ENCODE measurements at regions not wholly inside any gene's neighbourhood (a gene's known extent, or its start where the extent isn't known, plus 50 kb on each side); places are given as distances from the start of the nearest gene placed in this dataset.

DNA sequence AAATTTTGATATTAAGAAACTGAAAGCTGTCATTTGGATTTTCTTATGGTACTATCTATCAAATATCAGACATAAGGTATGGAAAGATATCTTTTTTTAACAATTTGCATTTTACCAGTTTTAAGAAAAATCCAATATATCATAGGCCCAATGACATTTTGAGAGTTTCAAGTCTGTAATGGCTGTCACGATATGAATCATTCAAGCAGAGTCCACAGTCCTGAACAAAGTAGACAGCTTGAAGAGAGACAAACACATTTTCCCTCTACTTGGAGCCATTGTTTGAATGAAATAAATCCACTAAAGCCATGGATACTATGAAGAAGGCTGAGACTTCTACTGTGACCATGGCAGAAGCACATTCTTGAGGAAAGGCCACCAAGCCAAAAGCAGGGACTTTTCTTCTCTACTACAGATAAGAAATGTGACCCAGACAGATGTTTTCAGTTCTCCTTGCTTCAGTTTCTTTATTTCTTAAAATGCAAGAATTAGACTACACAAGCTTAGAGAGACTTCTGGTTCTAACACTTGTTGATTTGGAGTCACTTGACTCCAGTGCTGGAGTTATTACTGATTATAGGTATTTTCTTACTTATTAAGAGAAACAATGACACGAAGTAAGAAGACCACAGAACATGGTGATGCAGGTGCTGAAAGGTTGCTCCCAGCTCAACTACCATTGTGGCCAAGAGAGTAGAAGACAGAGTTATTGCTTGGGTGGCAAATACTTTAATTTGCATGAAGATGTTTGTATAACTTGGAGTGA, 429.1 kb downstream of the KIF20B start:
- no peak for FAIRE-seq

DNA sequence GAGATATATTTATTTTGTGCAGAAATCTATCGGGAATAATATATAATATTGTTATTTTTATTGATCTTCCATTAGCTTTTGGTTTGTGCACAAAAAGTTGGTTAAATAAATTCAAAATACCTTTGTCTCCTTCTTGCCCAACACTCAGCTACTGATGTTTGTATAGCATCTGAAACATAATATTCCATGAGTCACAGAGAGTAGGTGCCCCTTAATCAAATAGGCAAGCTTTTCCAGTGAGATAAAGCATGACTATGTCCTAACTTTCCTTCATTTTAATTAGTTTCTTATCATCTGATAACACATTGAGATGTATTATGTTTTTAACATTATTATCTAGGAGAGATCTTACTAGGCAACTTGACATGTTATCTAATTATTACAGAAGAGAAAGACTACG, 432.2 kb downstream of the KIF20B start:
- FAIRE-seq: no peak

GRCh38 chr10:90136731-90137316, 435.4 kb downstream of the KIF20B start:
- no peak for FAIRE-seq

- no peak for FAIRE-seq
Measured at GRCh38 chr10:90138844-90139243, 437.5 kb downstream of the KIF20B start.

DNA sequence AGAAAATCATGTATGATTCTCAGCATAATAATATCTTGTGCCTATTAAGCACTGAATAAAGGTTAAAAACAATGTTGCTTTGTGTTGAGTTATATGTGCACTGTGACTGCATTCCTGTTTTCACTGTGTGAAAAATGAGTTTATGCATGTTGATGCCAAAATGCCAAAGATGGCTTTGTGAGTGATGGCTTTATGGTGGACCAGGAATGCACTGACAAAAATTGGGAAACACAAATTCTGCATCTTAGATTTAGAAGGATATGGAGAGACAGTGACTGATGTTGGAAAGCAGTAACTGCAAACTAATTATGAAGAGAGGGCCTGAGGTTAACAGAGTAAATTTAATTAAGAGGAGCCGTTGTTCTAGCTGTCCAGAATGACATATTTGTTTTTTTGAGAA, 440.4 kb downstream of the KIF20B start:
- no peak for FAIRE-seq

- no peak for FAIRE-seq
Measured at GRCh38 chr10:90143937-90144336, 442.5 kb downstream of the KIF20B start.

GRCh38 chr10:90148116-90148855, 446.9 kb downstream of the KIF20B start:
- peak; percentile 37 for FAIRE-seq

GRCh38 chr10:90149563-90149962, 448.2 kb downstream of the KIF20B start:
- FAIRE-seq: no peak

- no peak for FAIRE-seq
Measured at GRCh38 chr10:90162271-90162853, 461.0 kb downstream of the KIF20B start.

- FAIRE-seq: no peak
Measured at GRCh38 chr10:90167174-90168064, 466.0 kb downstream of the KIF20B start.

- no peak for FAIRE-seq
Measured at GRCh38 chr10:90168244-90168643, 466.9 kb downstream of the KIF20B start.

DNA sequence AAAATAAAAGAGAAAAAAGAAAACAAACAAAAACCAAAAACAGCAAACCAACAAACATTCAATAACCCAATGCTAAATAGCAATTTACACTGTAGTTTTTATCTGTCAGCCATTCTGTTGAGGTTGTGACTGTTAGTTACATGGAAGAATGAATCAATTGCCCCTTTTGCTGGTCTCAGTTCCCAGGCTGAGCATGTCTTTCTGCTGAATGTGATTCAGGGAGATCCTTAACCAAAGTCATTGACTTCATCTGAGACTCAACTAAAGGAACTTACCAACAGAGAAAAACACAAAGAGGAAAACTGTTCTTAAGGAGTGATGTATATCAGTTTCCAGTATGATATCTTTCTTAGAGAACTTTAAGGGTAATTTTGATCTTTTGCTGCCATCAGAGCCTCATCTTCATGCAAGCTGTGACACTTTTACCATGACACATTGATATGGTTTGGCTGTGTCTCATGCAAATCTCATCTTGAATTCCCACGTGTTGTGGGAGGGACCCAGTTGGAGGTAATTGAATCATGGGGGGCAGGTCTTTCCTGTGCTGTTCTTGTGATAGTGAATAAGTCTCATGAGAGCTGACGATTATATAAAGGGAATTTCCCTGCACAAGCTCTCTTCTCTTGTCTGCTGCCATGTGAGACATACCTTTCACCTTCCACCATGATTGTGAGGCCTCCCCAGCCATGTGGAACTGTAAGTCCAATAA, 469.8 kb downstream of the KIF20B start:
- no peak for FAIRE-seq

DNA sequence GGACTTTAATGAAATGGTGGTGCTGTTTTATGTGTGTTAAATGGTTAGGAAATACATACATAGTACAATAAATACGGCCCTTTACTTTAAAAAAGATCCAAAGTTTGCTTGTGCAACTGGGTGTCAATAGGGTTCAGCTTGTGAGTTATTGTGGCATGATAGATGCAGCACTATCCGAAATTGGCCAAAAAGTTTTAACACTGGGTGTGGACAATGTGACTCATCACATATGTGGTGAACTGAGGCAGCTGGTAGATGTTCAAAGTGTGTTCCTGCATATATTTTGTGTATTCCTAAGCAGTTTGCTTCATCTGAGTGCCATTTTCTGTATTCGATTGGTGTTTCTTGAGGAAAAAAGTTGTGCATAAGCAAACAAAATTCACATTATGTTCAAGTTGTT, 473.1 kb downstream of the KIF20B start:
- no peak for FAIRE-seq

- no peak for FAIRE-seq
Measured at GRCh38 chr10:90175161-90175681, 473.8 kb downstream of the KIF20B start.

GRCh38 chr10:90179696-90180407, 478.5 kb downstream of the KIF20B start:
- no peak for FAIRE-seq

DNA sequence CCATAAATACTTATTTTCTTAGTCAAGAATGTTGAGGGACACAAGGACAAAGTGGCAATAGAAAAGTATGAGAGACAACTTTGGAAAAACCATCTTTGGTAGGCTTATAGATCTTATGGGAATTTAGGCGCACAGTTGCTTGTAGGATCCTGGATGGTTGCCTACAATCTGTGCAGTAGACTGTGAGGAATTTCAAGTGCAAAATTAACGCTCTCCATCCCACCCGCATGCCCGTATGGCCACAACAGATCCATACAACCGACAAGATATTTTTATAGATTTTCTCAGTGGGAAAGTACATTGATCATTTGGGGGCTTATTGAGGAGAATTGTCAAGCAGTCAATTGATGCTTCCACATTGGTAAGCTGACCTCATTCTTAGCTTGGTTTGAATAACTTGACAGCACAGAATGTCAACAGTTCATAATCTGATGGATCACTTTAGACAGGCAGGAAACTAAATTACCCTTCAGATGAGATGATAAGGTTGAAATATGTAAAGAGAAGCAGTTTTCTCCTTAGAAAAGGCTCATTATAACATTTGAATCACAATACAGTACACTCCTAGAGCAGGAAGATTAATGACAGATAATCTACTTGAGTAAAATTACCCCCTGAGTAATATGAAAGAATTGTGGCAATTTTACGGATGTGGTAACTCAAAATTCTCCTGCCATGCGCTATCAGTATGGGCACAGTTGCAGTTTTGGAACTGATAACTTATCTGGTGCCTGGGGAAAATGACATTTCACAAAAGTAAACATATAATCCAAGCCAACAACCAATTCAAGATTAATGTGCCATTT, 479.7 kb downstream of the KIF20B start:
- no peak for FAIRE-seq

- FAIRE-seq: no peak
Measured at GRCh38 chr10:90192825-90193224, 491.4 kb downstream of the KIF20B start.

- FAIRE-seq: no peak
Measured at GRCh38 chr10:90193240-90193985, 492.0 kb downstream of the KIF20B start.

DNA sequence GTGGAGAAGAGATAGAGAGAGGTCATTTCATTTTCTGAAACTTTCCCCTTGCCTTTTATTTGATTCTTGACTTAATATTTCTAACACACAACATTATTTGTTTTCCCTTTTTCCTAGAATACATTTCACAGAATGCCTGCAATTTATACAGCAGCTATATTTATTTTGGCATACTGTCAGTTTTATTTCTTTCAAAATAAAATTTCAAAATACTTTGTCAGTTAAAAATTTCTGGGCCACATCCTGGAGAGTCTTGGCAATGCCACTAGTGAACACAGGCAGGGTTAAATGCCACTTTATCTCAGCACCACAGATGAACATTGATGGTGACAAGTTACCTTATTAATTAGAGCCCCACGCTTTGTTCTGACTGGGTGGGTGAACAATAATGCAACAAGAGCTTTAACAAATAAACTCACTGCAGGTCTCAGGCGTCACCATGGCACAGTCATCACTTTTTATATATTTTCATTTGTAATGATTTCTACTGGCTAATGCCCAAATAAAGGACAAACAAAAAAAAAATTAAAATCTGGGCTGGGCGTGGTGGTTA, 494.0 kb downstream of the KIF20B start:
- no peak for FAIRE-seq

Measured in endometrium (tissue), 2 donors.